GM18505 (cell line): ENCODE measurements at regions not wholly inside any gene's neighbourhood (a gene's known extent, or its start where the extent isn't known, plus 50 kb on each side); places are given as distances from the start of the nearest gene placed in this dataset.
A peak's percentile ranks its signal among the peaks of the same experiment; 100 is the strongest.

ENCODE experiments used
- ATAC-seq: cut with Tn5 transposase; IDR thresholded peaks from one replicate; pipeline ENCODE4 v1.9.1; 2021; ENCODE audit not compliant: unreplicated experiment
- POLR2A ChIP-seq: IDR thresholded peaks from 4 replicates; pipeline ENCODE4 v1.6.1; 2011; ENCODE audit warnings: borderline replicate concordance; ENCODE audit not compliant: insufficient read depth, insufficient read length; ENCODE audit errors: extremely low read depth

DNA sequence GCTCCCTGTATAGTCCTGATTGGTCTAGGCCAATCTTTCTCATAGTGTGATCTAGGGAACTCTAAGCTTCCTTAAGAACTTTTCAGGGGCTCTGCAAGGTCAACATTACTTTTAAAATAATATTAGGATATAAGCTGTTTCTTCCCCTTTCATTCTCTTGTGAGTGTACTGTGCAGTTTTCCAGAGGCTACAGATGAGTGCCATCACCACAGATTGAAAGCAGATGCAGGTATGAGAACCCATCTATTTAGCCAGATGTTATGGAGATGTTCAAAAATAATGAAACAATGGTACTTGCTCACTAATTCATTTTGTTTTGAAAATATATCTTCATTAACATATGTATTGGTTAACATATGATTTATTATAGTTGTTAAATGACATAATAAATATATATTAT is 169.2 kb upstream of the SEMA3A start:
- no peak for TF ChIP-seq POLR2A
- ATAC-seq, result no peak

DNA sequence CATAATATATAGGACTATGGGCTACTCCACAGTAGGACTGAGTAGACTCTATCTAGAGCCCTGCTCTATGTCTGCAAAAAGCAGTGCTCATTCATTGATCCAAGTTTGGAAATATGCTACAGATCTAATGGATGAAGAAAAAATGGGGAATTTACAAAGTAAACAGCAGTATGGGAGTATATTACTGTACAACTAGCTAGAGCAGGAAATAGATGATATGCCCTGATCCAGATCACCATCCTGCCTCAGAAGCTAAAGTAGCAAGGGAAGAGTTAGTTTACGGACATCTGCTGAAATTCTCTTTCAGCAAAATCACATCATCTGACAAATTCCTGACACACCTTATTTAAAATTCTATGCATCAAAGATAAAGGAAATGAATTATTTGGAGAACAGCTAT is 168.2 kb upstream of the SEMA3A start:
- no peak for TF ChIP-seq POLR2A
- no peak for ATAC-seq

DNA sequence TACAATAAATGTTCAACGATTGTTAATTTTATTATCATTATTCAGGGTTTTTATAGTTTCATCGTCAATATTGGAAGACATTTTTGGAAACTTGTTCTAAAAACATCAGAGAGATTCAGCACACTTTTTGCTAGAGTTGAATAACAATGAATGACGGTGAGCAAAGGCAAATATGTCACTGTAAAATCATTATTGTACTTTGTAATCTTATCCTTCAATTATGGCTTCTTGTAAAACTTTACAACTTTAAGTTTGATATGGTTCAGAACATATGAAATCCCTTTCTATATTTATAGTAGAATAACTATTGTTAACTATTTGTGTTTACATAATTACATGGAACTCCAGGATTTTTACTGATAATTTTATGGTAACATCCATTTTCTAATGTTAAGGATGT is 167.8 kb upstream of the SEMA3A start:
- no peak for ATAC-seq
- TF ChIP-seq POLR2A, result no peak

DNA sequence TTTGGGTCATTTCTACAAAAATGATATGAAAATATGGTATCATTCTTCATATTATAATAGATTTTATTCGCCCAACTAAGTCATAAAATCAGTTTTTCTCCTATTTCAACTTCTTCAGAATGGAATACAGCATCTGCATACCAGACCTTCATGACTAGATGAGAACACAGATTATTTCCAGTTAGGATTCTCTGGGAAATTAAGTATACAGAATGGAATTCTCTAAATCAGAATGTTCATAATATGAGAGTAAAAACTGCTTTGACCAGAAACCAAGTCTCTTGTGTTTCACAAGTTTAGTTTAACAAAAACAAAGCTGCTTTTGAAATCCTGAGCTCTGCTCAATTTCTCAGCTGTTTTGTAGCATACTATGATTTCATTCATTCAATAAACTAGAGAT is 160.3 kb upstream of the SEMA3A start:
- no peak for TF ChIP-seq POLR2A
- ATAC-seq, result no peak

DNA sequence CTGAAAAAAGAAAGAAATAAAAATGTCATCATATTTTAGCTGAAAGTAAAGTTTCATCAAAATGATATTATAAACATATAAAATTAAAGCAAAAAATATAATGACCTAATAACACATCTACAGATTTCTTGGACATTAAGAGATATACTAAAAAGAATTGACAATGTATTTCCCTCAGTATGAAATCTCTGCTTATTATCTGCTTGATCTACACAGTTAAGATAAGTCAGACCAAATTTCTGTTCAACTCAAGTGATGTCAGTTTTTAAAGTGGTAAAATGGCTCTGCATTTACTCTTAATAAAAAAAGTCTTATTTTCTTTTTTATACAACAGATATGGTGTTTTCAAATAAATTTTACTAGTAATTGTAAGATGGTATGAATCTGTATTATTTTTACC is 159.4 kb upstream of the SEMA3A start:
- ATAC-seq, result no peak

DNA sequence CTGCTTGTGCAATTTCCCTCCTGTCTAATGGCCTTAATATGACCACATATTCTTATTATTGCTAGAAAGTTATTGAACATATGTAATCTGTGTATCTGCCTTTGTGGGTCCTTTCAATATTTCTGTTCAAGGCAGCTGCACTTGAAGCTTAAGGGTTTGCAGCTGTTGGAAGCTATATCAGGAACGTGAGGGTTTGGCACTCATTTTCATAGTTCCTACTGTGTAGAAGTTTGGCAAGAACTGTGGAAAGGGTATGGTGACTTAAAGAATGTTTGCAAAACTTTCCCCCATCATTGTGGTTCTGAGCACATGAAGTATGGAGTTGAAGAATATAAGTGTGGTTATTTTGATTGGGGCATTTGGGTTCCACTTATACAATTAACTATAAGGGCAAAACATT is 144.7 kb upstream of the SEMA3A start:
- no peak for TF ChIP-seq POLR2A
- ATAC-seq, result no peak

More for the DNA sequence above, 159.4 kb upstream of the SEMA3A start:
- TF ChIP-seq POLR2A, result no peak

DNA sequence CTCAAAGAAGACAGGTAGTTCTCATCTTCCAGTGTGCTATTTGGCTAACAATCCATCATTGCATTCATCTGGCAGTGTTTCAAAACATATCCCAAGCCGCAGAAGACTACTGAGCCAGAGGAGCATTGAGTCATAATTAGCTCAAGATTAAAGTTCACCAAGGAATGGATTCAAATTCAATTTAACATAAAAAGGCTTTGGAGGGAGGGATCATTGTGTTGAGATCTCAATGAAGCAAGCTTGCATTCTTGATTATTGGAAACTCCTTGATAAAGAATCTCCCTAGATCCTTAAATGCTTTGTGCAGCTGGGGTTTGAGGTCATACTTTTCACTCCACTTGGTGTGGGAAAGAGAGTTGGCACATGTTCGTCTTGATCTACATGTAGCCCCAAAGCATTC is 142.8 kb upstream of the SEMA3A start:
- TF ChIP-seq POLR2A, result no peak
- no peak for ATAC-seq

DNA sequence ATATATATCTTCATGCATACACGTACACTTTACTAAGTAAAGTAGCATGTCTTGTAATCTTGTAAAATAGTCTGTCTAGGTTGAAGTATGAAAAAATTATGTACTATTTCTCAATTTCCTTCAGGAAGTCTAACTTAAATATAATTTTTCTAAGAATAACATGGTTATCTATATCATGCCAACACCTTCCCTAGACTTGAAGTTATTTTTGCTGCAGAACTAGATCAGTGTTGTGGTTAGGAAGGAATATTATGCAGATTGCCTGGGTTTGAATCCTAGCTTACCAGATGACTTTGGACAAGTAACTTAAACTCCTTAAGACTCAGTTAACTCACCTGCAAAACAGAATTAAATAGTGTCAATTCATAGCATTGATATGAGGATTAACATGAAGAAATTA is 142.2 kb upstream of the SEMA3A start:
- no peak for TF ChIP-seq POLR2A
- ATAC-seq, result peak; percentile 20

DNA sequence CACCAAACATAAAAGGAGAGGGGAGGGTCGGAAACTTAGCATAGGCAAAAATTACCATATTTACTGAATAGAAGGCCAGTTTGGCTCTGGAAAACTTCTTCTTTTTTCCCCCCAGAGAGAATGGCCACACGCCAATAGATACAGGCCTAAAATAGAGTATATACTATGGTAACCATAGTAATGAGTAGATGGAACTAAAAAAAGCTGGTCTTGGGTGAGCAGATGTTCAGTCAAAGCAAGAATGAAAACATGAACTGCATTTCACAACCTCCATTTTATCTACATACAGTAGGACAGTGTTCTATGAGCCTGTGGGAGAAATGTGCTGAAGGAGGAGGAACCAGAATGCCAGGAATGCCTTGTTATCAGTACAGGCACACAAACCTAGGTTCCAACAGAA is 141.7 kb upstream of the SEMA3A start:
- peak; percentile 98 for ATAC-seq
- no peak for TF ChIP-seq POLR2A

DNA sequence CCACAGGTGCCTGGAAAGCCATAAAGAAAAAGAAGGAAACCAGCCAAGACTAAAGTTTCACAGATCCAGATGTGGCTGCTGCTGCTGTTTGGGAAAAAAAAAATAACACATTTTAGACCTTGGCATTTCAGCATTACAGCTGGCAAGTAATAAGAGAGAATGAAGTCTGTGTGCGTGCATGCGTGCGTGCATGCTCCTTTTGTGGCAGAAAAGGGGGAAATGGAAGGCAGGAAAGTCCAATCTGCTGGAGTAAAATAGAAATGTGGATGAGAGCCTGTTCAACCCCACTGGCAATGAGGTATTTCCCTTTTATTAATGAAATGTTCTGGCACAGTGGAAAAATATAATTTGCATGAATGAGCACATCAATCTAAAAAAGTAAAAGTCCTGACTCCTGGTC is 137.0 kb upstream of the SEMA3A start:
- ATAC-seq, result no peak
- no peak for TF ChIP-seq POLR2A

DNA sequence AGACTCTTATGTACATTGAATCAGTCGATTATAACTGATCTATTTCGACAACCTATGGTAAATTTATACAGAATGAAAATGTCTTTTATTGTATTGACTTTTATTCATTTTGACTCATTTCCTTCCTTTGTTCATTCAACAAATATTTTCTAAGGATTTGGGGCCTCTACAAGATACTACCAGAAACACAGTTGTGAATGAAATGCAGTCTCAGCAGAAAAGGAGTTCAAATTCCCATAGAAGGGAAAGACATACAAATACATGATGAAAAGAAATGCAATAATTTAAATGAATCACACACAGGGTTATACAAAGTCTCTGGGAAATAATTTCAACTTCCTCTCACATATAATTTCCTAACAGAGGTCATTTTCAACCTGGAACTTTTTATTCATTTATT is 134.0 kb upstream of the SEMA3A start:
- no peak for ATAC-seq
- no peak for TF ChIP-seq POLR2A

DNA sequence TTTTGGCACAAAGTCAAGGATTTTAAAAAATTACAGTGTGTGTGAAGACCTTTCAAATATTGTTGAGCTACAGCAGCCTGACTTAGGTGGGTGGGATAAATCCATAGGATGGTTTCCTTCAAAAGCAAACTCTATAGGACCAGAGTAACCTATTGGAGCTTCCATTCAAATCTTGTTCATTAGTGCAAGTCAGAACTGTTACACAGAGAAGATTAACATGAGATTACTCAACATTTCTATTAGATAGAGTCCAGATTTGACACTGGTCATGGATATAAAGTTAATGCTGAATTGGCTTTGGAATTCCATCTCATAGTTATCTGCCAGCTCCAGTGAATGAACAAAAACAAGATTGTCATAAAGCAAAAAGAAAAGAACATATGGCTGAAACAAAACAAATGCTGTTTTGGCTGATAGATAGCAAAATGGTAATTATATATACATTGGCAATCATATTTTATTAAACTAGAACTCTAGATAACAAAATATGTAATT is 129.6 kb upstream of the SEMA3A start:
- ATAC-seq, result no peak
- TF ChIP-seq POLR2A, result no peak

DNA sequence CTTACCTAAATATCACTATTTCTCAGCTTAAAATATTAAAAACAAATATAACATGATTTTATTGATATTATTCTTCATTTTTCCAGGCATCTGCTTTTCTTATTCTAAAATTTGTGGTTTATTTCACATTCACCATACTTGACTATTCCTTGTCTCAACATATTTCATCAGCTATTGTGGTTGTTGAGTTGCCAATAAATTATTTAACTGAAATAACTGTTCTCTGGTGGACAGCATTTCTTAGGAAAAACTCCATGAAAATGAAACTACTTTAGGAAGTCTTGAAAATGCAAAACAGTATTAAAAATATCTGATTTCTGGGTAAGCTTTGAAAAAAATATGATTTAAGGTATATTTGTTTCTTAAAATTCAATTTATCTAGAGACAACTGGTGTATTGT is 122.9 kb upstream of the SEMA3A start:
- TF ChIP-seq POLR2A, result no peak
- no peak for ATAC-seq

DNA sequence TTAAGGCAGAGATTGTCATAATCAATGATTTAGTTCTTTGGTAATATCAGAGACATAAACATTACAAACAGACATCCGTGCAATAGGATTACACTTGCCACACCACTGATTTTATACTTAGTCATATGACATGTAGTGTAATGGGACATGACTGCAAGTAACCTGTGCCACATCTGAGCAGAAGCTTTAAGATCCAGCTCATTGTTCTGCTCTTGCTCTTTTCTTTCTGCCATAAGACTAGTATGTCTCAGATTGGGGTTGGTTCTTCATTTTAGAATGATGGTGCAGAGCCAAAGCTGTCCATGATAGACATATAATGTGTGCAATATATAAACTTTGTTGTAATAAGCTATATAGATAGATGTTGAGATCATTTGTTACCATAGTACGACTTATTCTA is 119.7 kb upstream of the SEMA3A start:
- TF ChIP-seq POLR2A, result no peak
- ATAC-seq, result no peak

DNA sequence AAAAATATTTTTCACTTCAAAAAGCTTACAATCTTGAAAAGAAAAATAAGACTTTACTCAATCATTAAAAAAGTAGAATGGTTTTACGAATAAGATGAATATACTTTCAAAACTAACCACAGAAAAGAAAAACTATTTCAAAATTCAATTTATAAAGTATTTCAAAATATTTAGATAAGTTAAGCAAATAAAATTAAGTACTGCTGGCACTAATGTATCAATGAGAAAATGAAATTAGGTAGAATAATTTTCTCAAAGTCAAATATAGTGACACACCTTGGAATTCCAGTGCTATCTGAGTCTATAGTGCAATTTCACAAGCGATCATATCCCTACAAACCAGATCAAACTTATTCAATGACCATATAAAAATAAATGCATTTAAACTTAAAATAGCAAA is 109.8 kb upstream of the SEMA3A start:
- no peak for ATAC-seq
- no peak for TF ChIP-seq POLR2A
